DND-41 (cell line): ENCODE measurements at regions not wholly inside any gene's neighbourhood (a gene's known extent, or its start where the extent isn't known, plus 50 kb on each side); places are given as distances from the start of the nearest gene placed in this dataset.

Experiments
- ATAC-seq: fragments of 200-7000 bp; cut with Tn5 transposase; 3 replicates; pipeline ENCODE4 v1.9.1; 2021; ENCODE audit warnings: low read depth; ENCODE audit not compliant: insufficient read depth
- DNase-seq: peaks from one replicate; pipeline ENCODE4 v3.0.0-alpha.2; 2020
- H2AFZ ChIP-seq: 2 replicates; pipeline ENCODE4 v1.6.0; 2012; ENCODE audit warnings: low read depth, low read length
- H3K27ac ChIP-seq: 2 replicates; pipeline ENCODE4 v1.5.1; 2012; ENCODE audit warnings: low read length, inconsistent platforms
- H3K27me3 ChIP-seq: fragments of 200-600 bp; sonication (generic); 2 replicates; pipeline ENCODE4 v1.6.0; 2012; ENCODE audit warnings: low read length, mild to moderate bottlenecking, inconsistent platforms; ENCODE audit not compliant: insufficient read depth, poor library complexity
- H3K36me3 ChIP-seq: 2 replicates; pipeline ENCODE4 v1.5.1; 2012; ENCODE audit warnings: low read length, inconsistent platforms; ENCODE audit not compliant: insufficient read depth
- H3K4me1 ChIP-seq: 2 replicates; pipeline ENCODE4 v1.5.1; 2012; ENCODE audit warnings: mild to moderate bottlenecking, low read length; ENCODE audit not compliant: insufficient read depth
- H3K4me2 ChIP-seq: 2 replicates; pipeline ENCODE4 v1.6.0; 2012; ENCODE audit warnings: mild to moderate bottlenecking, moderate library complexity, low read length, inconsistent platforms; ENCODE audit not compliant: insufficient read depth
- H3K4me3 ChIP-seq, 2 experiments: fragments of 200-600 bp in 1 of 2; shearing (Covaris generic) in 1 of 2; 2 replicates each; pipeline ENCODE4 v1.5.1; 2012 to 2016; ENCODE audit warnings: inconsistent platforms in 2 of 2, low read length in 2 of 2, mild to moderate bottlenecking in 2 of 2, low read depth in 1 of 2, moderate library complexity in 1 of 2
- H3K79me2 ChIP-seq: 2 replicates; pipeline ENCODE4 v1.6.0; 2012; ENCODE audit warnings: low read length, inconsistent platforms; ENCODE audit not compliant: insufficient read depth
- H3K9ac ChIP-seq: 2 replicates; pipeline ENCODE4 v1.6.0; 2012; ENCODE audit warnings: low read depth, mild to moderate bottlenecking, inconsistent platforms, low read length, moderate library complexity
- H3K9me3 ChIP-seq: 2 replicates; pipeline ENCODE4 v1.5.1; 2012; ENCODE audit warnings: low read length, moderate library complexity, mild to moderate bottlenecking, inconsistent platforms; ENCODE audit not compliant: insufficient read depth, severe bottlenecking
- H4K20me1 ChIP-seq: 2 replicates; pipeline ENCODE4 v1.6.0; 2012; ENCODE audit warnings: low read length; ENCODE audit not compliant: insufficient read depth
- CTCF ChIP-seq: IDR thresholded peaks from 2 replicates; pipeline ENCODE4 v1.5.1; 2012; ENCODE audit warnings: borderline replicate concordance, low read length, moderate library complexity, mild to moderate bottlenecking; ENCODE audit not compliant: poor library complexity, severe bottlenecking; ENCODE audit errors: extremely low read depth
- EZH2 ChIP-seq: IDR thresholded peaks from 3 replicates; pipeline ENCODE4 v1.6.1; 2012; ENCODE audit warnings: borderline replicate concordance, low read depth, mild to moderate bottlenecking, moderate library complexity, low read length, inconsistent platforms; ENCODE audit not compliant: severe bottlenecking

GRCh38 chr16:76801357-76801756 lies 389.6 kb upstream of the MON1B start:
- Histone ChIP-seq H4K20me1 (no peaks in the 10 kb centered on the region), H3K27me3 (no peaks in the 10 kb centered on the region), H3K4me2 (no peak overlapping the region)

GRCh38 chr16:76816475-76816874 lies 374.5 kb upstream of the MON1B start:
- Histone ChIP-seq H3K27ac (no peak overlapping the region), H3K4me1 (no peaks in the 10 kb centered on the region), H3K4me3 (no peak overlapping the region), H3K4me2 (no peak overlapping the region), H4K20me1 (no peaks in the 10 kb centered on the region), H3K79me2 (no peaks in the 10 kb centered on the region), H3K9me3 (no peaks in the 10 kb centered on the region), H3K9ac (no peak overlapping the region), H3K36me3 (no peaks in the 10 kb centered on the region), H2AFZ (no peak overlapping the region), H3K27me3 (no peaks in the 10 kb centered on the region)
- no peak for DNase-seq
- ATAC-seq: no peak
- TF ChIP-seq EZH2 (no peak), CTCF (no peak)

More at GRCh38 chr16:76801357-76801756, 389.6 kb upstream of the MON1B start:
- DNase-seq (no peak), ATAC-seq (no peak)
- H3K4me1 ChIP-seq: no peaks in the 10 kb centered on the region
- H3K9me3 ChIP-seq: no peaks in the 10 kb centered on the region
- no peaks in the 10 kb centered on the region for H3K36me3 ChIP-seq
- no peaks in the 10 kb centered on the region for H3K79me2 ChIP-seq
- H3K9ac ChIP-seq: no peak overlapping the region
- H3K27ac ChIP-seq: no peak overlapping the region
- TF ChIP-seq CTCF (no peak), EZH2 (no peak)
- H2AFZ ChIP-seq: no peak overlapping the region
- H3K4me3 ChIP-seq: no peak overlapping the region

- Histone ChIP-seq H3K9ac (no peak overlapping the region), H3K27ac (no peak overlapping the region), H3K36me3 (no peaks in the 10 kb centered on the region), H4K20me1 (no peaks in the 10 kb centered on the region), H2AFZ (no peak overlapping the region), H3K4me3 (no peak overlapping the region), H3K27me3 (no peaks in the 10 kb centered on the region), H3K4me1 (no peaks in the 10 kb centered on the region), H3K4me2 (no peak overlapping the region), H3K9me3 (no peaks in the 10 kb centered on the region), H3K79me2 (no peaks in the 10 kb centered on the region)
- TF ChIP-seq CTCF (no peak), EZH2 (no peak)
- no peak for ATAC-seq
- no peak for DNase-seq
These were observed 372.3 kb upstream of the MON1B start for GRCh38 chr16:76818606-76819181.
